Erythroblast (primary cell): ENCODE measurements at regions not wholly inside any gene's neighbourhood (a gene's known extent, or its start where the extent isn't known, plus 50 kb on each side); places are given as distances from the start of the nearest gene placed in this dataset.

Experiments used
- GATA1 ChIP-seq: IDR thresholded peaks from 2 replicates; pipeline ENCODE4 v1.6.1; 2011; ENCODE audit warnings: low read depth, mild to moderate bottlenecking, control low read depth, low read length, moderate library complexity
- POLR2A ChIP-seq: IDR thresholded peaks from 2 replicates; pipeline ENCODE4 v1.6.1; 2011; ENCODE audit warnings: mild to moderate bottlenecking, low read length

DNA sequence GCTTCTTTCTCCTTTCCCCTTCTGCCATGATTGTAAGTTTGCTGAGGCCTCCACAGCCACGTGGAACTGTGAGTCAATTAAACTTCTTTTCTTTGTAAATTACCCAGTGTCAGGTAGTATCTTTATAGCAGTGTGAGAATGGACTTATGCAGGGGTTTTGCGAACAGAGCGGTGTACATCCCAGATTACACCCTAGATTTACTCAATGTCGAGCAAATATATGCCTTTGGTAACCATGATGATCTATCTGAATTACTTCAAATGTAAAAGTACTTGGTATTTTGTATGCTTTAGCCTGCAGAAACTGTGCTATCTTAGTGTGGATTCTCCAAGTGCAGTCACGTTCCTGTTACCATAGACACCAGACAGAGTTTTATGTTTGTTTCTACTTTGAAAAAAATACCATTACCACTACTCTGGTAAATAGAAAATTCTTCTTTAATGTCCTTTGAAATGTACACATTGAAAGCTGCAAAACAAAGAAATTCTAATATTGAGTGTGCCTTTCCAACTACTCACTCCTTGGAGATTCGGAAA is 510.4 kb upstream of the ARGLU1 start:
- TF ChIP-seq POLR2A (no peak), GATA1 (no peak)
